Right atrium auricular region (tissue), 2 donors: ENCODE measurements at regions not wholly inside any gene's neighbourhood (a gene's known extent, or its start where the extent isn't known, plus 50 kb on each side); places are given as distances from the start of the nearest gene placed in this dataset.

Experiments
- DNase-seq: peaks from one replicate; pipeline ENCODE4 v3.0.0-alpha.2; 2019; ENCODE audit warnings: low spot score
- H3K27ac ChIP-seq, 2 donors: fragments of 200-600 bp; sonication (generic); 1 replicate in 1 of 2; 2 replicates in 1 of 2; pipeline ENCODE4 v1.5.1; 2016 to 2019
- H3K27me3 ChIP-seq, 2 donors: fragments of 200-600 bp; sonication (generic); one replicate each; pipeline versions ENCODE4 v1.5.1 to v1.6.0; 2017 to 2019
- H3K36me3 ChIP-seq: fragments of 200-600 bp; sonication (generic); one replicate; pipeline ENCODE4 v1.5.1; 2016
- H3K4me1 ChIP-seq, 2 donors: fragments of 200-600 bp; sonication (generic); one replicate each; pipeline versions ENCODE4 v1.5.1 to v1.6.0; 2017 to 2019
- H3K4me3 ChIP-seq, 2 donors: fragments of 200-600 bp; sonication (generic); 1 replicate in 1 of 2; 2 replicates in 1 of 2; pipeline ENCODE4 v1.5.1; 2017 to 2019; ENCODE audit warnings: mild to moderate bottlenecking in 1 of 2, moderate library complexity in 1 of 2
- H3K9me3 ChIP-seq, 2 donors: fragments of 200-600 bp; sonication (generic); one replicate each; pipeline ENCODE4 v1.5.1; 2019
- CTCF ChIP-seq, 2 donors: fragments of 200-600 bp; sonication (generic); IDR thresholded peaks; one replicate each; pipeline ENCODE4 v1.5.1; 2019; ENCODE audit warnings: antibody characterized with exemption in 2 of 2

- H3K4me1 ChIP-seq: peaks cover 0 to 24% of the 10 kb centered on the region in 2 donors
- no peak for DNase-seq
- no peak overlapping the region for H3K27ac ChIP-seq
- no peak overlapping the region for H3K4me3 ChIP-seq
- H3K36me3 ChIP-seq: no peaks in the 10 kb centered on the region
- H3K27me3 ChIP-seq: no peaks in the 10 kb centered on the region
- H3K9me3 ChIP-seq: no peaks in the 10 kb centered on the region
- no peak for TF ChIP-seq CTCF (IDR thresholded peaks at IDR 0.05)
Observed at GRCh38 chr6:163955756-163956155, 541.2 kb downstream of the QKI start.

DNA sequence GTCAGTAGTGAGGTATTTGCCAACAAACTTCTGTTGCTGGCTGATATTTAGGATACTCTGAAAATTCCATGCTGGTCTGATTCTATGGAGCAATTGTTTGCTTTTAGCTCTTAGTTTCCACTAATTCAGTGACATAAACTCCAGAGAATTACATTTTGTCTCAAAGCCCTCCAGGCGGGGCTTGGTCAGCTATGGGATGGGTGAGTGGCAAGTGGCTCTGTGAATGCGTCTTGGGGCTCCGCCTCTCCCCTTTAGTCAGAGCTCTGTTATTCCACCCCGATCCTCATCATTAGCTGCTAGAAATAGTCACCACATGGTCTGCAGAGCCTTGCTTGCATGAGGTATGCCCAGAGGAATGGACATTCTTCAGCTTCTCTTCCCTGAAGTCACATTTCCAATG is 540.6 kb downstream of the QKI start:
- H3K27me3 ChIP-seq: no peaks in the 10 kb centered on the region
- H3K36me3 ChIP-seq: no peaks in the 10 kb centered on the region
- DNase-seq: no peak
- no peak overlapping the region for H3K27ac ChIP-seq
- H3K4me3 ChIP-seq: no peak overlapping the region
- no peak for TF ChIP-seq CTCF (IDR thresholded peaks at IDR 0.05)
- no peaks in the 10 kb centered on the region for H3K9me3 ChIP-seq
- peaks cover 0 to 17% of the 10 kb centered on the region in 2 donors for H3K4me1 ChIP-seq

- Histone ChIP-seq H3K9me3 (no peaks in the 10 kb centered on the region), H3K4me1 (peaks cover 0 to 10% of the 10 kb centered on the region in 2 donors), H3K4me3 (no peak overlapping the region), H3K27ac (peak overlapping the region in 1 of 2 donors; percentile 22), H3K36me3 (no peaks in the 10 kb centered on the region), H3K27me3 (no peaks in the 10 kb centered on the region)
- TF ChIP-seq CTCF (IDR thresholded peaks at IDR 0.05): no peak
- DNase-seq: no peak
Observed at GRCh38 chr6:163954088-163954775, 539.7 kb downstream of the QKI start.

GRCh38 chr6:163952005-163952404 is 537.5 kb downstream of the QKI start:
- no peak for TF ChIP-seq CTCF (IDR thresholded peaks at IDR 0.05)
- no peaks in the 10 kb centered on the region for H3K36me3 ChIP-seq

GRCh38 chr6:163951326-163951725 is 536.8 kb downstream of the QKI start:
- Histone ChIP-seq H3K36me3 (no peaks in the 10 kb centered on the region), H3K27me3 (no peaks in the 10 kb centered on the region), H3K27ac (no peak overlapping the region), H3K9me3 (no peaks in the 10 kb centered on the region), H3K4me1 (no peaks in the 10 kb centered on the region), H3K4me3 (no peak overlapping the region)
- TF ChIP-seq CTCF (IDR thresholded peaks at IDR 0.05): no peak
- DNase-seq: no peak

More at GRCh38 chr6:163952005-163952404, 537.5 kb downstream of the QKI start:
- Histone ChIP-seq H3K4me1 (peaks cover 0 to 4% of the 10 kb centered on the region in 2 donors), H3K9me3 (no peaks in the 10 kb centered on the region), H3K27ac (no peak overlapping the region), H3K27me3 (no peaks in the 10 kb centered on the region), H3K4me3 (no peak overlapping the region)
- DNase-seq: no peak

DNA sequence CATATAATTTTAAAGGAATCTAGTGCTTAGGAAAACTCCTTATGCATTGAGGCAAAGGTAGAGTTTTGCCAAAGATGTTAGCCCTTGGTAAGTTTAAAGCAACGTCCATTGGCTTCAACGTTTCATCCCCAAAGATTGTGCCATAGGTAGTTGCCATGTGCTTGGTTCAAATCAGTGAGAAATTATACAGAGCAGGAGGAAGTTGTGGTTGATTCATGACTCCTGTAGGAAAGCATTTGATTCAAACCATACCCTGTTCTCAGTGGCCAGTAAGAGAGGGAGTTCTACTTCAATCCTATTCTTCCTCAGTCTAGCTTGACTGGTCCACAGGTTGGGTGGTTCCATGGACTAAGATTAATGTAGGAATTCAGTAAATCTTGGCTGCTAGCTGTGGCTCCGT is 535.6 kb downstream of the QKI start:
- TF ChIP-seq CTCF (IDR thresholded peaks at IDR 0.05): no peak
- DNase-seq: no peak
- Histone ChIP-seq H3K4me3 (no peak overlapping the region), H3K4me1 (no peaks in the 10 kb centered on the region), H3K27ac (no peak overlapping the region), H3K27me3 (no peaks in the 10 kb centered on the region), H3K9me3 (no peaks in the 10 kb centered on the region), H3K36me3 (no peaks in the 10 kb centered on the region)
